Upper lobe of left lung (tissue), 6 donors: ENCODE measurements at regions not wholly inside any gene's neighbourhood (a gene's known extent, or its start where the extent isn't known, plus 50 kb on each side); places are given as distances from the start of the nearest gene placed in this dataset.

Experiments used
- ATAC-seq, 2 donors: fragments of 200-7000 bp; cut with Tn5 transposase; one replicate each; pipeline ENCODE4 v1.9.1; 2022; ENCODE audit warnings: mild to moderate bottlenecking in 2 of 2, moderate library complexity in 2 of 2; ENCODE audit not compliant: low FRiP score in 2 of 2
- DNase-seq, 2 donors: peaks; one replicate each; pipeline ENCODE4 v3.0.0-alpha.2; 2019 to 2020
- H3K27ac ChIP-seq, 4 donors: fragments of 200-600 bp; sonication (generic); one replicate each; pipeline ENCODE4 v1.5.1; 2016 to 2019
- H3K27me3 ChIP-seq, 4 donors: fragments of 200-600 bp; sonication (generic); one replicate each; pipeline ENCODE4 v1.5.1; 2017 to 2019
- H3K36me3 ChIP-seq, 4 donors: fragments of 200-600 bp; sonication (generic); one replicate each; pipeline ENCODE4 v1.5.1; 2016 to 2019
- H3K4me1 ChIP-seq, 4 donors: fragments of 200-600 bp; sonication (generic); one replicate each; pipeline ENCODE4 v1.5.1; 2018 to 2019
- H3K4me3 ChIP-seq, 4 donors: fragments of 200-600 bp; sonication (generic); one replicate each; pipeline ENCODE4 v1.5.1; 2017 to 2019; ENCODE audit warnings: mild to moderate bottlenecking in 2 of 4, moderate library complexity in 1 of 4
- H3K9me3 ChIP-seq, 4 donors: fragments of 200-600 bp; sonication (generic); one replicate each; pipeline ENCODE4 v1.5.1; 2018 to 2019
- CTCF ChIP-seq, 6 experiments: fragments of 450-650 bp in 4 of 6; fragments of 200-600 bp in 2 of 6; sonication (generic) in 2 of 6; IDR thresholded peaks; one replicate each; pipeline ENCODE4 v1.5.1; 2016 to 2019; ENCODE audit warnings: antibody characterized with exemption in 6 of 6
- EP300 ChIP-seq, 4 donors: sonication (generic); formaldehyde crosslinking; IDR thresholded peaks; one replicate each; pipeline ENCODE4 v1.5.1; 2017; ENCODE audit warnings: antibody characterized with exemption in 4 of 4, control low read depth in 2 of 4
- POLR2A ChIP-seq, 4 donors: fragments of 450-650 bp; IDR thresholded peaks; one replicate each; pipeline ENCODE4 v1.5.1; 2016 to 2017; ENCODE audit warnings: antibody characterized with exemption in 4 of 4, mild to moderate bottlenecking in 2 of 4
- POLR2AphosphoS5 ChIP-seq, 2 donors: sonication (generic); formaldehyde crosslinking; IDR thresholded peaks; one replicate each; pipeline ENCODE4 v1.5.1; 2017; ENCODE audit warnings: antibody characterized with exemption in 2 of 2
- WGBS, 2 donors: methylation state at CpG; one replicate each; pipeline ENCODE4 v1.1.5; 2017 to 2018; 5-methylcytosine and 5-hydroxymethylcytosine counted together
- donor health status: DM: no; HTN: no; CAD: no; lungs with moderate emphysema.
- donor health status: DM: no; HTN: yes; CAD: no; lungs with severe emphysema.

DNA sequence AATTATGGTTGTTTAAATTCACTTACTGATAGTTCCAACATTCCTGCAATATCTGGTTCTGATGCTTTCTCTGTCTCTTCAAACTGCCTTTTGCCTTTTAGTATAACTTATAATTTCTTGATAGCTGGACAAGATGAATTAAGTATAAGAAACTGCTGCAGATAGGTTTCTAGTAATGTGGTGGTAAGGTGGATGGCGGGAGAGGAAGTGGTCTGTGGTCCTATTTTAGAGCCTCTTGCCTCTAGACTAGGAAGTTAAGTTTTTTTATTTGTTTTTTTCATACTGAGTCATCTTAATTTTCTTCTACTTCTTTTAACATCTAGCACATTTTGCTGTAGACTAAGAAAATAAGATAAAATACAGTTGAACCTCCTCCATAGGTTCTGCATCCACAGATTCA lies 310.0 kb downstream of the SLITRK2 start:
- Histone ChIP-seq H3K4me1 (no peaks in the 10 kb centered on the region), H3K27ac (no peak overlapping the region), H3K36me3 (no peaks in the 10 kb centered on the region), H3K9me3 (no peaks in the 10 kb centered on the region), H3K4me3 (no peak overlapping the region), H3K27me3 (no peaks in the 10 kb centered on the region)
- WGBS, 2 donors, result 52 to 90% methylated on average over 1 of the region's 1 CpG
- no peak for ATAC-seq
- no peak for TF ChIP-seq EP300 (IDR thresholded peaks at IDR 0.05)
- TF ChIP-seq POLR2AphosphoS5 (IDR thresholded peaks at IDR 0.05), result no peak
- TF ChIP-seq CTCF (IDR thresholded peaks at IDR 0.05), result no peak
- DNase-seq, result no peak

GRCh38 chrX:146141221-146141620 lies 323.6 kb downstream of the SLITRK2 start:
- no peaks in the 10 kb centered on the region for H3K36me3 ChIP-seq
- no peaks in the 10 kb centered on the region for H3K9me3 ChIP-seq
- no peak overlapping the region for H3K27ac ChIP-seq
- no peaks in the 10 kb centered on the region for H3K27me3 ChIP-seq
- DNase-seq, result no peak
- H3K4me1 ChIP-seq, result no peaks in the 10 kb centered on the region
- TF ChIP-seq POLR2AphosphoS5 (IDR thresholded peaks at IDR 0.05) (no peak), EP300 (IDR thresholded peaks at IDR 0.05) (no peak), POLR2A (IDR thresholded peaks at IDR 0.05) (no peak), CTCF (IDR thresholded peaks at IDR 0.05) (no peak)
- 63 to 65% methylated on average over 2 to 4 of the region's 4 CpGs for WGBS, 2 donors
- ATAC-seq, result no peak
- no peak overlapping the region for H3K4me3 ChIP-seq

DNA sequence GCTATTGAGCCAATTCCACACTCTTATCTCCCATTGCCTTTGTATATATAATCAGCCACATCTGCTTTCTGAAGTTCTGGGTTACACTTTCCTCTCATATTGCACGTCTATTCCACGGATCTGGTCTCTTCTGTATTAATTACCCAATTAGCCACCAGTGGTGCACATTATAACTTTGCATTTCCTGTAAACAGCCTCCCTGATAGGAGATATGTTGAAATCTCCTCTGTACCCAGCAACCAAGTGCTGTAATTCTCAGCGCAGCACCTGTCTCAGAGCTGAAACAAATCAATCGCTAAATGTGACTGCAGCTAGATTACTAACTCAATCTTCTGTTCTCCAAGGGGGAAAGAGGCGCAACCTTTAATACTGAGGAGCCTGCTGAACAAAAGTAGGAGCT lies 326.4 kb downstream of the SLITRK2 start:
- ATAC-seq (no peak), DNase-seq (no peak)
- Histone ChIP-seq H3K4me1 (no peaks in the 10 kb centered on the region), H3K9me3 (no peaks in the 10 kb centered on the region), H3K36me3 (no peaks in the 10 kb centered on the region), H3K27me3 (no peaks in the 10 kb centered on the region), H3K27ac (no peak overlapping the region), H3K4me3 (no peak overlapping the region)
- 76% methylated on average over 5 of the region's 5 CpGs for WGBS, 2 donors
- TF ChIP-seq CTCF (IDR thresholded peaks at IDR 0.05) (no peak), POLR2A (IDR thresholded peaks at IDR 0.05) (no peak), EP300 (IDR thresholded peaks at IDR 0.05) (no peak), POLR2AphosphoS5 (IDR thresholded peaks at IDR 0.05) (no peak)

DNA sequence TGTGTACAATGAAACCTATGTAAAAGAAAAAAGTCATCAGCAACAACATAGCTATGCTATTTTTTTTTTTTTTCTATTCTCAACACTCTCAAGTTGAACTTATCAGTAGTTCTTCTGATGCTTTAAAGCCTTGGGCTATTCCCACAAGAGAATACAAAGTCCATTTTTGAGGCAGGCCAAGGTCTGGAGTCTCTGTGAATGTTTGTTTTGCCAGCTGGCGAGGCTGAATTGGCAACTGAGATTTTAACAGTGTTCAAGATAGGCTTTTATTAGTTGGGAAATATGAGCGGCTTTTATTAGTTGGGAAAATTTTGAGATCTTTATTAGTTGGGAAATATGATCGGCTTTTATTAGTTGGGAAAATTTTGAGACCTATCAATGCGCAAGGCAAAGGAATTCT lies 336.6 kb downstream of the SLITRK2 start:
- no peak for ATAC-seq
- 77 to 81% methylated on average over 4 of the region's 4 CpGs for WGBS, 2 donors
- TF ChIP-seq CTCF (IDR thresholded peaks at IDR 0.05) (no peak), EP300 (IDR thresholded peaks at IDR 0.05) (no peak), POLR2AphosphoS5 (IDR thresholded peaks at IDR 0.05) (no peak), POLR2A (IDR thresholded peaks at IDR 0.05) (no peak)
- H3K4me1 ChIP-seq, result no peaks in the 10 kb centered on the region
- H3K4me3 ChIP-seq, result no peak overlapping the region
- H3K36me3 ChIP-seq, result no peaks in the 10 kb centered on the region
- H3K27ac ChIP-seq, result no peak overlapping the region
- H3K27me3 ChIP-seq, result no peaks in the 10 kb centered on the region
- no peak for DNase-seq
- no peaks in the 10 kb centered on the region for H3K9me3 ChIP-seq

GRCh38 chrX:146160443-146161203 lies 343.0 kb downstream of the SLITRK2 start:
- H3K4me1 ChIP-seq, result no peaks in the 10 kb centered on the region
- no peak overlapping the region for H3K27ac ChIP-seq
- no peaks in the 10 kb centered on the region for H3K9me3 ChIP-seq
- H3K4me3 ChIP-seq, result no peak overlapping the region
- DNase-seq (no peak), ATAC-seq (no peak)
- no peak for TF ChIP-seq CTCF (IDR thresholded peaks at IDR 0.05)
- no peak for TF ChIP-seq POLR2A (IDR thresholded peaks at IDR 0.05)
- TF ChIP-seq POLR2AphosphoS5 (IDR thresholded peaks at IDR 0.05), result no peak
- no peak for TF ChIP-seq EP300 (IDR thresholded peaks at IDR 0.05)
- H3K27me3 ChIP-seq, result no peaks in the 10 kb centered on the region
- H3K36me3 ChIP-seq, result no peaks in the 10 kb centered on the region
